ENCODE measurements at regions not wholly inside any gene's neighbourhood (a gene's known extent, or its start where the extent isn't known, plus 50 kb on each side); places are given as distances from the start of the nearest gene placed in this dataset.

GRCh38 chr6:54465649-54466300 is 157.5 kb downstream of the TINAG start:
- Histone ChIP-seq H3K27me3 (ENCODE audit: insufficient read depth, insufficient read length) (no peaks in the 10 kb centered on the region), H3K4me1 (ENCODE audit: insufficient read depth, insufficient read length) (no peaks in the 10 kb centered on the region), H3K9me3 (ENCODE audit: insufficient read depth, low read length) (no peaks in the 10 kb centered on the region), H3K36me3 (ENCODE audit: insufficient read depth, insufficient read length, low read length) (no peaks in the 10 kb centered on the region), H3K9ac (ENCODE audit: insufficient read length, low read depth) (no peak overlapping the region), H3K4me3 (ENCODE audit: insufficient read length, low read depth) (no peak overlapping the region)
- DNase-seq (ENCODE audit: low read depth, low spot score), result no peak
- TF ChIP-seq YY1 (IDR thresholded peaks at IDR 0.05; ENCODE audit: insufficient read depth, insufficient read length) (no peak), ZNF274 (IDR thresholded peaks at IDR 0.05; ENCODE audit: low read depth, low read length) (no peak)

- Histone ChIP-seq H3K9me3 (ENCODE audit: insufficient read depth, low read length) (no peaks in the 10 kb centered on the region), H3K4me3 (ENCODE audit: insufficient read length, low read depth) (no peak overlapping the region)
- no peak for DNase-seq (ENCODE audit: low read depth, low spot score)
Measured at GRCh38 chr6:54467384-54467783, 159.1 kb downstream of the TINAG start.

DNA sequence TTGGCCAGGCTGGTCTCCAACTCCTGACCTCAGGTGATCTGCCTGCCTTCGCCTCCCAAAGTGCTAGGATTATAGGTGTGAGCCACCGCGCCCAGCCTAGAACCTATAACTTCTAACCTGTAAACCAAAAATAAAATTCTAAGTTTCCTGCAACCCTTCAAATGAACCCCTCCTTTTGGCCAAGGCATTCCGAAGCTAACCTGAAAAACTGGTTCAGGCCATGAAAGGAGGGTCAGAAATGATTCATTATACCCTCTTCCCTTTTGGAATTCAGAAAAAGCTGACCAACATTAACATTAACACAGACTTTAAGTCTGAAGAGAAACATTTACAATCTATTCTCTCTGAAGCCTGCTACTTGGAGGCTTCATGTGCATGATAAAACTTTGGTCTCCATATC is 165.1 kb downstream of the TINAG start:
- Histone ChIP-seq H3K4me1 (ENCODE audit: insufficient read depth, insufficient read length) (no peaks in the 10 kb centered on the region), H3K9ac (ENCODE audit: insufficient read length, low read depth) (no peak overlapping the region), H3K4me3 (ENCODE audit: insufficient read length, low read depth) (no peak overlapping the region), H3K9me3 (ENCODE audit: insufficient read depth, low read length) (no peaks in the 10 kb centered on the region), H3K36me3 (ENCODE audit: insufficient read depth, insufficient read length, low read length) (no peaks in the 10 kb centered on the region), H3K27me3 (ENCODE audit: insufficient read depth, insufficient read length) (no peaks in the 10 kb centered on the region)
- DNase-seq (ENCODE audit: low read depth, low spot score), result no peak
- no peak for TF ChIP-seq YY1 (IDR thresholded peaks at IDR 0.05; ENCODE audit: insufficient read depth, insufficient read length)
- TF ChIP-seq SUZ12 (IDR thresholded peaks at IDR 0.05; ENCODE audit: extremely low read depth, insufficient read depth, insufficient read length), result no peak
- no peak for TF ChIP-seq ZNF274 (IDR thresholded peaks at IDR 0.05; ENCODE audit: low read depth, low read length)

More at GRCh38 chr6:54467384-54467783, 159.1 kb downstream of the TINAG start:
- Histone ChIP-seq H3K27me3 (ENCODE audit: insufficient read depth, insufficient read length) (no peaks in the 10 kb centered on the region), H3K9ac (ENCODE audit: insufficient read length, low read depth) (no peak overlapping the region), H3K36me3 (ENCODE audit: insufficient read depth, insufficient read length, low read length) (no peaks in the 10 kb centered on the region), H3K4me1 (ENCODE audit: insufficient read depth, insufficient read length) (no peaks in the 10 kb centered on the region)
- TF ChIP-seq ZNF274 (IDR thresholded peaks at IDR 0.05; ENCODE audit: low read depth, low read length) (no peak), YY1 (IDR thresholded peaks at IDR 0.05; ENCODE audit: insufficient read depth, insufficient read length) (no peak), SUZ12 (IDR thresholded peaks at IDR 0.05; ENCODE audit: extremely low read depth, insufficient read depth, insufficient read length) (no peak)

DNA sequence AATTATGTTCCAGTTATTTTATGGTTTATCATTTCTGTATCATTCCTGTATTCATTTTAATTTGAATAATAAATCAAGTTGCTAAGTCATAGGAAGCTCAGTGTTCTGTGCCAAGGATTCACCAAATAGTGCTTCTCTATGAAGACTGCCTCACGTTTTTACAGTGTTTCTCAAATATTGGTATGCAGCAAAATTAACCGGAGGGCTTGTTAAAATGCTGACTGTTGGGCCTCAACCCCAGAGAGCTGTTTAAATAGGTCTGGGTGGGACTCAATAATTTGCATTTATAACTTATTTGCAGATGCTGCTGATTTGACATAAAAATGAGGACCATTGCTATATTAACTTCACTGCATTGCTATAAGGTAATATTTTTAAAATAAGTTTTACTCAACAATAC is 166.7 kb downstream of the TINAG start:
- no peaks in the 10 kb centered on the region for H3K4me1 ChIP-seq (ENCODE audit: insufficient read depth, insufficient read length)
- no peak overlapping the region for H3K9ac ChIP-seq (ENCODE audit: insufficient read length, low read depth)
- no peaks in the 10 kb centered on the region for H3K27me3 ChIP-seq (ENCODE audit: insufficient read depth, insufficient read length)
- TF ChIP-seq YY1 (IDR thresholded peaks at IDR 0.05; ENCODE audit: insufficient read depth, insufficient read length) (no peak), SUZ12 (IDR thresholded peaks at IDR 0.05; ENCODE audit: extremely low read depth, insufficient read depth, insufficient read length) (no peak), ZNF274 (IDR thresholded peaks at IDR 0.05; ENCODE audit: low read depth, low read length) (no peak)
- no peaks in the 10 kb centered on the region for H3K9me3 ChIP-seq (ENCODE audit: insufficient read depth, low read length)
- no peak overlapping the region for H3K4me3 ChIP-seq (ENCODE audit: insufficient read length, low read depth)
- H3K36me3 ChIP-seq (ENCODE audit: insufficient read depth, insufficient read length, low read length), result no peaks in the 10 kb centered on the region
- no peak for DNase-seq (ENCODE audit: low read depth, low spot score)

- no peaks in the 10 kb centered on the region for H3K9me3 ChIP-seq (ENCODE audit: insufficient read depth, low read length)
- H3K36me3 ChIP-seq (ENCODE audit: insufficient read depth, insufficient read length, low read length), result no peaks in the 10 kb centered on the region
- TF ChIP-seq ZNF274 (IDR thresholded peaks at IDR 0.05; ENCODE audit: low read depth, low read length), result no peak
- no peak for TF ChIP-seq SUZ12 (IDR thresholded peaks at IDR 0.05; ENCODE audit: extremely low read depth, insufficient read depth, insufficient read length)
- TF ChIP-seq YY1 (IDR thresholded peaks at IDR 0.05; ENCODE audit: insufficient read depth, insufficient read length), result no peak
- no peak overlapping the region for H3K9ac ChIP-seq (ENCODE audit: insufficient read length, low read depth)
- no peaks in the 10 kb centered on the region for H3K4me1 ChIP-seq (ENCODE audit: insufficient read depth, insufficient read length)
- no peak overlapping the region for H3K4me3 ChIP-seq (ENCODE audit: insufficient read length, low read depth)
- DNase-seq (ENCODE audit: low read depth, low spot score), result no peak
- H3K27me3 ChIP-seq (ENCODE audit: insufficient read depth, insufficient read length), result no peaks in the 10 kb centered on the region
Measured at GRCh38 chr6:54481091-54481490, 172.8 kb downstream of the TINAG start.

GRCh38 chr6:54491431-54491830 is 183.2 kb downstream of the TINAG start:
- no peaks in the 10 kb centered on the region for H3K27me3 ChIP-seq (ENCODE audit: insufficient read depth, insufficient read length)
- H3K9me3 ChIP-seq (ENCODE audit: insufficient read depth, low read length), result no peaks in the 10 kb centered on the region
- no peak overlapping the region for H3K4me3 ChIP-seq (ENCODE audit: insufficient read length, low read depth)
- no peaks in the 10 kb centered on the region for H3K36me3 ChIP-seq (ENCODE audit: insufficient read depth, insufficient read length, low read length)
- no peak for DNase-seq (ENCODE audit: low read depth, low spot score)
- no peak overlapping the region for H3K9ac ChIP-seq (ENCODE audit: insufficient read length, low read depth)
- TF ChIP-seq ZNF274 (IDR thresholded peaks at IDR 0.05; ENCODE audit: low read depth, low read length), result no peak
- no peak for TF ChIP-seq YY1 (IDR thresholded peaks at IDR 0.05; ENCODE audit: insufficient read depth, insufficient read length)
- no peak for TF ChIP-seq SUZ12 (IDR thresholded peaks at IDR 0.05; ENCODE audit: extremely low read depth, insufficient read depth, insufficient read length)
- no peaks in the 10 kb centered on the region for H3K4me1 ChIP-seq (ENCODE audit: insufficient read depth, insufficient read length)

GRCh38 chr6:54493138-54493537 is 184.9 kb downstream of the TINAG start:
- Histone ChIP-seq H3K4me1 (ENCODE audit: insufficient read depth, insufficient read length) (no peaks in the 10 kb centered on the region), H3K27me3 (ENCODE audit: insufficient read depth, insufficient read length) (no peaks in the 10 kb centered on the region), H3K36me3 (ENCODE audit: insufficient read depth, insufficient read length, low read length) (no peaks in the 10 kb centered on the region), H3K4me3 (ENCODE audit: insufficient read length, low read depth) (no peak overlapping the region), H3K9ac (ENCODE audit: insufficient read length, low read depth) (no peak overlapping the region), H3K9me3 (ENCODE audit: insufficient read depth, low read length) (no peaks in the 10 kb centered on the region)
- DNase-seq (ENCODE audit: low read depth, low spot score), result no peak
- TF ChIP-seq ZNF274 (IDR thresholded peaks at IDR 0.05; ENCODE audit: low read depth, low read length) (no peak), YY1 (IDR thresholded peaks at IDR 0.05; ENCODE audit: insufficient read depth, insufficient read length) (no peak), SUZ12 (IDR thresholded peaks at IDR 0.05; ENCODE audit: extremely low read depth, insufficient read depth, insufficient read length) (no peak)

All from NT2/D1 (cell line).